SK-N-SH (cell line): ENCODE measurements at regions not wholly inside any gene's neighbourhood (a gene's known extent, or its start where the extent isn't known, plus 50 kb on each side); places are given as distances from the start of the nearest gene placed in this dataset.

Experiments
- CTCF ChIA-PET: fragments of 300-600, 350-600 bp; formaldehyde crosslinking; extraction: SDS; loops from one replicate; lab custom pipeline; 2021; lab: Yijun Ruan, JAX
- POLR2A ChIA-PET: fragments of 350-600 bp; sonication (Branson Sonifier 250); formaldehyde crosslinking; extraction: SDS; loops from one replicate; lab custom pipeline; 2020; ENCODE audit warnings: antibody characterized with exemption, inconsistent platforms; lab: Yijun Ruan, JAX
- DNase-seq: peaks from one replicate; pipeline ENCODE4 v3.0.0; 2012
- H2AFZ ChIP-seq: fragments of 200-600 bp; sonication (generic); 2 replicates; pipeline ENCODE4 v1.8.1; 2016; ENCODE audit warnings: antibody characterized with exemption, mild to moderate bottlenecking, low read depth
- H3F3A ChIP-seq: fragments of 200-600 bp; sonication (generic); replicated peaks from 2 replicates; pipeline ENCODE3; 2016; ENCODE audit warnings: antibody characterized with exemption, mild to moderate bottlenecking; ENCODE audit not compliant: insufficient read depth
- H3K27ac ChIP-seq, 2 experiments: fragments of 200-500 bp in 1 of 2; fragments of 200-600 bp in 1 of 2; sonication (Bioruptor generic) in 1 of 2; sonication (generic), shearing (Covaris generic) in 1 of 2; 2 replicates each; pipeline versions ENCODE4 v1.5.1 to v1.6.1; 2014 to 2016; ENCODE audit warnings: low read depth in 2 of 2, inconsistent platforms in 1 of 2, low read length in 1 of 2, mild to moderate bottlenecking in 1 of 2, mixed read lengths in 1 of 2
- H3K27me3 ChIP-seq: fragments of 200-600 bp; sonication (generic), shearing (Covaris generic); 2 replicates; pipeline ENCODE4 v1.6.1; 2016; ENCODE audit warnings: mixed run types; ENCODE audit not compliant: insufficient read depth
- H3K36me3 ChIP-seq, 2 experiments: fragments of 200-500 bp in 1 of 2; fragments of 200-600 bp in 1 of 2; sonication (Bioruptor generic) in 1 of 2; sonication (generic) in 1 of 2; replicated peaks in 1 of 2; 2 replicates each; pipeline versions ENCODE3 to v1.5.1; 2014 to 2016; ENCODE audit warnings: low read length in 1 of 2, mild to moderate bottlenecking in 1 of 2; ENCODE audit not compliant: insufficient read depth in 2 of 2, control insufficient read depth in 1 of 2
- H3K4me1 ChIP-seq, 2 experiments: fragments of 200-500 bp in 1 of 2; fragments of 200-600 bp in 1 of 2; sonication (Bioruptor generic) in 1 of 2; sonication (generic), shearing (Covaris generic) in 1 of 2; 2 replicates each; pipeline versions ENCODE4 v1.5.1 to v1.6.1; 2014 to 2016; ENCODE audit warnings: low read depth in 1 of 2, low read length in 1 of 2, mixed run types in 1 of 2; ENCODE audit not compliant: insufficient read depth in 2 of 2, control insufficient read depth in 1 of 2
- H3K4me2 ChIP-seq: fragments of 200-600 bp; sonication (generic), shearing (Covaris generic); 2 replicates; pipeline ENCODE4 v1.6.1; 2017; ENCODE audit warnings: mixed run types
- H3K4me3 ChIP-seq, 2 experiments: fragments of 200-500 bp in 1 of 2; fragments of 200-600 bp in 1 of 2; sonication (Bioruptor generic) in 1 of 2; sonication (generic), shearing (Covaris generic) in 1 of 2; 2 replicates each; pipeline versions ENCODE4 v1.5.1 to v1.8.1; 2014 to 2016; ENCODE audit warnings: low read depth in 2 of 2, inconsistent platforms in 1 of 2, low read length in 1 of 2, mild to moderate bottlenecking in 1 of 2, mixed read lengths in 1 of 2, moderate library complexity in 1 of 2
- H3K79me2 ChIP-seq: fragments of 200-600 bp; sonication (generic); 2 replicates; pipeline ENCODE4 v1.8.1; 2017; ENCODE audit warnings: mild to moderate bottlenecking; ENCODE audit not compliant: insufficient read depth
- H3K9ac ChIP-seq: fragments of 200-600 bp; sonication (generic); 2 replicates; pipeline ENCODE4 v1.6.1; 2017; ENCODE audit warnings: mixed run types
- H3K9me2 ChIP-seq: fragments of 200-600 bp; sonication (generic); 2 replicates; pipeline ENCODE4 v1.6.1; 2017; ENCODE audit warnings: mixed run types
- H3K9me3 ChIP-seq: fragments of 200-600 bp; sonication (generic); 2 replicates; pipeline ENCODE4 v1.6.1; 2017; ENCODE audit warnings: mixed run types, mild to moderate bottlenecking, moderate library complexity
- H4K20me1 ChIP-seq: fragments of 200-600 bp; sonication (generic); 2 replicates; pipeline ENCODE4 v1.6.1; 2017; ENCODE audit warnings: mild to moderate bottlenecking, mixed run types; ENCODE audit not compliant: insufficient read depth
- FOXJ3 ChIP-seq: sonication (generic); formaldehyde crosslinking; IDR thresholded peaks from 2 replicates; pipeline ENCODE4 v1.5.1; 2020; ENCODE audit warnings: mild to moderate bottlenecking, missing genetic modification reagents
- RXRA ChIP-seq: IDR thresholded peaks from 2 replicates; pipeline ENCODE4 v1.4.0; 2012; ENCODE audit warnings: low read depth, mild to moderate bottlenecking, borderline replicate concordance
- WGBS: methylation state at CpG from one replicate; pipeline ENCODE4 v1.1.6; 2017; ENCODE audit warnings: low lambda C conversion rate; 5-methylcytosine and 5-hydroxymethylcytosine counted together
- TF ChIP-seq, protein P1 (sequence below): fragments of 200-600 bp; sonication (generic); IDR thresholded peaks from 2 replicates; pipeline ENCODE4 v1.6.1; 2017; ENCODE audit warnings: antibody characterized with exemption, mild to moderate bottlenecking, moderate library complexity
- TF ChIP-seq, protein P2 (sequence below): IDR thresholded peaks from 2 replicates; pipeline ENCODE4 v1.4.0; 2012; ENCODE audit warnings: low read depth, borderline replicate concordance
- TF ChIP-seq, protein P3 (sequence below): IDR thresholded peaks from 2 replicates; pipeline ENCODE4; 2012
- TF ChIP-seq, protein P4 (sequence below): IDR thresholded peaks from 2 replicates; pipeline ENCODE4 v1.6.1; 2012; ENCODE audit warnings: mild to moderate bottlenecking, low read depth, low read length, moderate library complexity

DNA sequence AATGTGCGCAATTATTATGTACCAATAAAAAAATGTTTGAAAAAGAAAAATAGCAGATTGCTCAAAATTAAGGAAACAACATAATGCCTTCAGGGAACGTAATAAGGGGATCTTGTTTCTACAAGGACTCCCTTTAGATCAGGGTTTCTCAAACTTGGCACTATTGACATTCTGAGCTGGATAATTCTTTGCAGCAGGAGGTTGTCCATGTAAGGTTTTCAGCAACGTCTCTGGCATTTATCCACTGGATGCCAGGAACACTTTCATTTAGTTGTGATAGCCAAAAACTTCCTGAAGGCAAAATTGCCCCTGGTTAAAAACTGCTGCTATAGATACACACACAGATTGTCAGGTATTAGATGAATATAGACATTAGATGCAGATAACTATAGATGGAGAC lies 666.7 kb upstream of the ADAMTS5 start:
- ChIA-PET CTCF (interaction anchor here (1.1 kb wide), 1 partner anchor 8 kb away, joined by 3 read pairs; no protein-coding TSS in a partner anchor), POLR2A (no interaction called here)
- 65% methylated on average over 3 of the region's 3 CpGs for WGBS

More for the DNA sequence above, 666.7 kb upstream of the ADAMTS5 start:
- Histone ChIP-seq H3K4me1 (no peaks in the 10 kb centered on the region; a peak in 2 of 4 replicates), H3K79me2 (no peaks in the 10 kb centered on the region)
- TF ChIP-seq, protein P1, sequence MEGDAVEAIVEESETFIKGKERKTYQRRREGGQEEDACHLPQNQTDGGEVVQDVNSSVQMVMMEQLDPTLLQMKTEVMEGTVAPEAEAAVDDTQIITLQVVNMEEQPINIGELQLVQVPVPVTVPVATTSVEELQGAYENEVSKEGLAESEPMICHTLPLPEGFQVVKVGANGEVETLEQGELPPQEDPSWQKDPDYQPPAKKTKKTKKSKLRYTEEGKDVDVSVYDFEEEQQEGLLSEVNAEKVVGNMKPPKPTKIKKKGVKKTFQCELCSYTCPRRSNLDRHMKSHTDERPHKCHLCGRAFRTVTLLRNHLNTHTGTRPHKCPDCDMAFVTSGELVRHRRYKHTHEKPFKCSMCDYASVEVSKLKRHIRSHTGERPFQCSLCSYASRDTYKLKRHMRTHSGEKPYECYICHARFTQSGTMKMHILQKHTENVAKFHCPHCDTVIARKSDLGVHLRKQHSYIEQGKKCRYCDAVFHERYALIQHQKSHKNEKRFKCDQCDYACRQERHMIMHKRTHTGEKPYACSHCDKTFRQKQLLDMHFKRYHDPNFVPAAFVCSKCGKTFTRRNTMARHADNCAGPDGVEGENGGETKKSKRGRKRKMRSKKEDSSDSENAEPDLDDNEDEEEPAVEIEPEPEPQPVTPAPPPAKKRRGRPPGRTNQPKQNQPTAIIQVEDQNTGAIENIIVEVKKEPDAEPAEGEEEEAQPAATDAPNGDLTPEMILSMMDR, result no peak
- TF ChIP-seq, protein P2, sequence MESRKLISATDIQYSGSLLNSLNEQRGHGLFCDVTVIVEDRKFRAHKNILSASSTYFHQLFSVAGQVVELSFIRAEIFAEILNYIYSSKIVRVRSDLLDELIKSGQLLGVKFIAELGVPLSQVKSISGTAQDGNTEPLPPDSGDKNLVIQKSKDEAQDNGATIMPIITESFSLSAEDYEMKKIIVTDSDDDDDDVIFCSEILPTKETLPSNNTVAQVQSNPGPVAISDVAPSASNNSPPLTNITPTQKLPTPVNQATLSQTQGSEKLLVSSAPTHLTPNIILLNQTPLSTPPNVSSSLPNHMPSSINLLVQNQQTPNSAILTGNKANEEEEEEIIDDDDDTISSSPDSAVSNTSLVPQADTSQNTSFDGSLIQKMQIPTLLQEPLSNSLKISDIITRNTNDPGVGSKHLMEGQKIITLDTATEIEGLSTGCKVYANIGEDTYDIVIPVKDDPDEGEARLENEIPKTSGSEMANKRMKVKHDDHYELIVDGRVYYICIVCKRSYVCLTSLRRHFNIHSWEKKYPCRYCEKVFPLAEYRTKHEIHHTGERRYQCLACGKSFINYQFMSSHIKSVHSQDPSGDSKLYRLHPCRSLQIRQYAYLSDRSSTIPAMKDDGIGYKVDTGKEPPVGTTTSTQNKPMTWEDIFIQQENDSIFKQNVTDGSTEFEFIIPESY, result no peak
- TF ChIP-seq, protein P3, sequence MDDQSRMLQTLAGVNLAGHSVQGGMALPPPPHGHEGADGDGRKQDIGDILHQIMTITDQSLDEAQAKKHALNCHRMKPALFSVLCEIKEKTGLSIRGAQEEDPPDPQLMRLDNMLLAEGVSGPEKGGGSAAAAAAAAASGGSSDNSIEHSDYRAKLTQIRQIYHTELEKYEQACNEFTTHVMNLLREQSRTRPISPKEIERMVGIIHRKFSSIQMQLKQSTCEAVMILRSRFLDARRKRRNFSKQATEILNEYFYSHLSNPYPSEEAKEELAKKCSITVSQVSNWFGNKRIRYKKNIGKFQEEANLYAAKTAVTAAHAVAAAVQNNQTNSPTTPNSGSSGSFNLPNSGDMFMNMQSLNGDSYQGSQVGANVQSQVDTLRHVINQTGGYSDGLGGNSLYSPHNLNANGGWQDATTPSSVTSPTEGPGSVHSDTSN, result no peak
- TF ChIP-seq, protein P4, sequence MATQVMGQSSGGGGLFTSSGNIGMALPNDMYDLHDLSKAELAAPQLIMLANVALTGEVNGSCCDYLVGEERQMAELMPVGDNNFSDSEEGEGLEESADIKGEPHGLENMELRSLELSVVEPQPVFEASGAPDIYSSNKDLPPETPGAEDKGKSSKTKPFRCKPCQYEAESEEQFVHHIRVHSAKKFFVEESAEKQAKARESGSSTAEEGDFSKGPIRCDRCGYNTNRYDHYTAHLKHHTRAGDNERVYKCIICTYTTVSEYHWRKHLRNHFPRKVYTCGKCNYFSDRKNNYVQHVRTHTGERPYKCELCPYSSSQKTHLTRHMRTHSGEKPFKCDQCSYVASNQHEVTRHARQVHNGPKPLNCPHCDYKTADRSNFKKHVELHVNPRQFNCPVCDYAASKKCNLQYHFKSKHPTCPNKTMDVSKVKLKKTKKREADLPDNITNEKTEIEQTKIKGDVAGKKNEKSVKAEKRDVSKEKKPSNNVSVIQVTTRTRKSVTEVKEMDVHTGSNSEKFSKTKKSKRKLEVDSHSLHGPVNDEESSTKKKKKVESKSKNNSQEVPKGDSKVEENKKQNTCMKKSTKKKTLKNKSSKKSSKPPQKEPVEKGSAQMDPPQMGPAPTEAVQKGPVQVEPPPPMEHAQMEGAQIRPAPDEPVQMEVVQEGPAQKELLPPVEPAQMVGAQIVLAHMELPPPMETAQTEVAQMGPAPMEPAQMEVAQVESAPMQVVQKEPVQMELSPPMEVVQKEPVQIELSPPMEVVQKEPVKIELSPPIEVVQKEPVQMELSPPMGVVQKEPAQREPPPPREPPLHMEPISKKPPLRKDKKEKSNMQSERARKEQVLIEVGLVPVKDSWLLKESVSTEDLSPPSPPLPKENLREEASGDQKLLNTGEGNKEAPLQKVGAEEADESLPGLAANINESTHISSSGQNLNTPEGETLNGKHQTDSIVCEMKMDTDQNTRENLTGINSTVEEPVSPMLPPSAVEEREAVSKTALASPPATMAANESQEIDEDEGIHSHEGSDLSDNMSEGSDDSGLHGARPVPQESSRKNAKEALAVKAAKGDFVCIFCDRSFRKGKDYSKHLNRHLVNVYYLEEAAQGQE, result no peak
- TF ChIP-seq RXRA (no peak), FOXJ3 (CRISPR knock-in tag) (no peak)
- TF ChIP-seq, all 33 proteins: peak for 0
- Histone ChIP-seq H3K27me3 (no peaks in the 10 kb centered on the region), H3K4me2 (no peak overlapping the region), H3K36me3 (no peaks in the 10 kb centered on the region), H3K27ac (no peak overlapping the region), H2AFZ (no peak overlapping the region), H3K9me2 (no peaks in the 10 kb centered on the region), H3K9me3 (no peaks in the 10 kb centered on the region), H3K9ac (no peak overlapping the region), H3K4me3 (no peak overlapping the region), H4K20me1 (no peaks in the 10 kb centered on the region), H3F3A (peaks cover 6% of the 10 kb centered on the region)
- no peak for DNase-seq
